Activated CD4-positive, alpha-beta T cell treated with anti-CD3 and anti-CD28 coated beads for 36 hours (primary cell): ENCODE measurements at regions not wholly inside any gene's neighbourhood (a gene's known extent, or its start where the extent isn't known, plus 50 kb on each side); places are given as distances from the start of the nearest gene placed in this dataset.

Experiments
- ATAC-seq: fragments of 200-7000 bp; cut with Tn5 transposase; one replicate; pipeline ENCODE4 v1.10.0; 2021; ENCODE audit warnings: mild to moderate bottlenecking, moderate library complexity
- CTCF ChIA-PET: fragments of 350-600 bp; sonication (Branson Sonifier 250); formaldehyde crosslinking; loops from one replicate; lab custom pipeline; 2021; ENCODE audit warnings: antibody characterized with exemption; lab: Charles Lee
- POLR2A ChIA-PET: fragments of 350-600 bp; sonication (Branson Sonifier 250); formaldehyde crosslinking; loops from one replicate; lab custom pipeline; 2021; ENCODE audit warnings: antibody characterized with exemption, inconsistent platforms; lab: Charles Lee
- DNase-seq: peaks from one replicate; pipeline ENCODE4 v3.0.0-alpha.2; 2020
- H3K27ac Mint-ChIP-seq: one replicate; pipeline ENCODE4 v1.8.0; 2021; ENCODE audit warnings: mixed read lengths
- H3K27me3 Mint-ChIP-seq: one replicate; pipeline ENCODE4 v1.8.0; 2021; ENCODE audit warnings: mixed read lengths
- H3K36me3 Mint-ChIP-seq: one replicate; pipeline ENCODE4 v1.8.0; 2021; ENCODE audit warnings: low read depth, mixed read lengths
- H3K4me1 Mint-ChIP-seq: one replicate; pipeline ENCODE4 v1.8.0; 2021; ENCODE audit warnings: mixed read lengths
- H3K4me3 Mint-ChIP-seq: one replicate; pipeline ENCODE4 v1.8.0; 2021; ENCODE audit warnings: mild to moderate bottlenecking, moderate library complexity, mixed read lengths
- H3K9me3 Mint-ChIP-seq: one replicate; pipeline ENCODE4 v1.8.0; 2021; ENCODE audit warnings: low read depth, mixed read lengths
- intact Hi-C, 2 experiments: fragments of 100-400 bp; cut with DNase I in 1 of 2; cut with micrococcal nuclease in 1 of 2; formaldehyde crosslinking; loops; one replicate each; pipeline versions ENCODE4 v1.14.2 to v1.15.1; 2022 to 2024; cut with DNase I, micrococcal nuclease

GRCh38 chr10:130958003-130958402, 353.5 kb downstream of the TCERG1L start:
- Mint-ChIP-seq H3K27me3 (no peaks in the 10 kb centered on the region), H3K4me1 (no peaks in the 10 kb centered on the region), H3K4me3 (no peak overlapping the region), H3K36me3 (no peaks in the 10 kb centered on the region), H3K9me3 (no peaks in the 10 kb centered on the region), H3K27ac (no peak overlapping the region)
- POLR2A ChIA-PET, result no interaction called here
- intact Hi-C loops, result no loop called here
- ATAC-seq (no peak), DNase-seq (no peak)
- CTCF ChIA-PET, result interaction anchor here (0.7 kb wide), 1 partner anchor 125 kb away, joined by 3 read pairs; no protein-coding TSS in a partner anchor

- no peaks in the 10 kb centered on the region for H3K36me3 Mint-ChIP-seq
Measured at GRCh38 chr10:130958981-130959751, 352.4 kb downstream of the TCERG1L start.

GRCh38 chr10:130959752-130960195, 351.7 kb downstream of the TCERG1L start:
- intact Hi-C loops, result no loop called here
- no peaks in the 10 kb centered on the region for H3K4me1 Mint-ChIP-seq
- DNase-seq, result no peak
- H3K36me3 Mint-ChIP-seq, result no peaks in the 10 kb centered on the region
- no peak for ATAC-seq
- H3K27ac Mint-ChIP-seq, result no peak overlapping the region
- H3K9me3 Mint-ChIP-seq, result no peaks in the 10 kb centered on the region
- ChIA-PET CTCF (no interaction called here), POLR2A (no interaction called here)
- H3K27me3 Mint-ChIP-seq, result no peaks in the 10 kb centered on the region
- no peak overlapping the region for H3K4me3 Mint-ChIP-seq

More at GRCh38 chr10:130958981-130959751, 352.4 kb downstream of the TCERG1L start:
- CTCF ChIA-PET, result no interaction called here
- Mint-ChIP-seq H3K27ac (no peak overlapping the region), H3K27me3 (no peaks in the 10 kb centered on the region), H3K4me3 (no peak overlapping the region), H3K9me3 (no peaks in the 10 kb centered on the region), H3K4me1 (no peaks in the 10 kb centered on the region)
- no peak for ATAC-seq
- POLR2A ChIA-PET, result no interaction called here
- intact Hi-C loops, result no loop called here
- no peak for DNase-seq

GRCh38 chr10:130960531-130960930, 351.0 kb downstream of the TCERG1L start:
- ATAC-seq (no peak), DNase-seq (no peak)
- no peak overlapping the region for H3K27ac Mint-ChIP-seq
- ChIA-PET CTCF (no interaction called here), POLR2A (no interaction called here)
- no peaks in the 10 kb centered on the region for H3K4me1 Mint-ChIP-seq
- no peaks in the 10 kb centered on the region for H3K27me3 Mint-ChIP-seq
- no peak overlapping the region for H3K4me3 Mint-ChIP-seq
- H3K36me3 Mint-ChIP-seq, result no peaks in the 10 kb centered on the region
- intact Hi-C loops, result no loop called here
- no peaks in the 10 kb centered on the region for H3K9me3 Mint-ChIP-seq

- ChIA-PET POLR2A (no interaction called here), CTCF (no interaction called here)
- no peak for ATAC-seq
- no peaks in the 10 kb centered on the region for H3K36me3 Mint-ChIP-seq
- DNase-seq, result no peak
- H3K4me3 Mint-ChIP-seq, result no peak overlapping the region
- H3K27ac Mint-ChIP-seq, result no peak overlapping the region
- no peaks in the 10 kb centered on the region for H3K4me1 Mint-ChIP-seq
- H3K9me3 Mint-ChIP-seq, result no peaks in the 10 kb centered on the region
- intact Hi-C loops, result no loop called here
- H3K27me3 Mint-ChIP-seq, result no peaks in the 10 kb centered on the region
Measured at GRCh38 chr10:130961506-130962239, 349.8 kb downstream of the TCERG1L start.

- Mint-ChIP-seq H3K27me3 (no peaks in the 10 kb centered on the region), H3K4me3 (no peak overlapping the region), H3K9me3 (no peaks in the 10 kb centered on the region), H3K4me1 (no peaks in the 10 kb centered on the region), H3K36me3 (no peaks in the 10 kb centered on the region), H3K27ac (no peak overlapping the region)
- POLR2A ChIA-PET, result no interaction called here
- intact Hi-C loops, result no loop called here
- ATAC-seq (no peak), DNase-seq (no peak)
- CTCF ChIA-PET, result interaction anchor here (0.6 kb wide), 1 partner anchor 1760 kb away, joined by 3 read pairs; no protein-coding TSS in a partner anchor
Measured at GRCh38 chr10:130962240-130963051, 349.1 kb downstream of the TCERG1L start.

- CTCF ChIA-PET, result interaction anchor here (0.6 kb wide), 1 partner anchor 1760 kb away, joined by 3 read pairs; no protein-coding TSS in a partner anchor
Measured at GRCh38 chr10:130963052-130963393, 348.5 kb downstream of the TCERG1L start.

GRCh38 chr10:130963786-130964522, 347.6 kb downstream of the TCERG1L start:
- POLR2A ChIA-PET, result no interaction called here
- CTCF ChIA-PET, result no interaction called here
- Mint-ChIP-seq H3K4me3 (no peak overlapping the region), H3K36me3 (no peaks in the 10 kb centered on the region), H3K4me1 (no peaks in the 10 kb centered on the region), H3K27ac (no peak overlapping the region), H3K27me3 (no peaks in the 10 kb centered on the region), H3K9me3 (no peaks in the 10 kb centered on the region)
- ATAC-seq (no peak), DNase-seq (no peak)
- intact Hi-C loops, result no loop called here

More at GRCh38 chr10:130963052-130963393, 348.5 kb downstream of the TCERG1L start:
- no peaks in the 10 kb centered on the region for H3K9me3 Mint-ChIP-seq
- no peaks in the 10 kb centered on the region for H3K27me3 Mint-ChIP-seq
- no peaks in the 10 kb centered on the region for H3K36me3 Mint-ChIP-seq
- H3K4me3 Mint-ChIP-seq, result no peak overlapping the region
- ATAC-seq, result no peak
- H3K27ac Mint-ChIP-seq, result no peak overlapping the region
- no peaks in the 10 kb centered on the region for H3K4me1 Mint-ChIP-seq
- no peak for DNase-seq
- intact Hi-C loops, result no loop called here
- POLR2A ChIA-PET, result no interaction called here

GRCh38 chr10:130964771-130965170, 346.8 kb downstream of the TCERG1L start:
- ATAC-seq, result no peak
- Mint-ChIP-seq H3K27me3 (no peaks in the 10 kb centered on the region), H3K9me3 (no peaks in the 10 kb centered on the region), H3K4me3 (no peak overlapping the region), H3K27ac (no peak overlapping the region), H3K36me3 (no peaks in the 10 kb centered on the region), H3K4me1 (no peaks in the 10 kb centered on the region)
- ChIA-PET POLR2A (no interaction called here), CTCF (no interaction called here)
- no peak for DNase-seq
- intact Hi-C loops, result no loop called here

GRCh38 chr10:130967161-130967560, 344.4 kb downstream of the TCERG1L start:
- Mint-ChIP-seq H3K4me3 (no peak overlapping the region), H3K4me1 (no peaks in the 10 kb centered on the region), H3K27ac (no peak overlapping the region), H3K9me3 (no peaks in the 10 kb centered on the region), H3K36me3 (no peaks in the 10 kb centered on the region), H3K27me3 (no peaks in the 10 kb centered on the region)
- intact Hi-C loops, result no loop called here
- ChIA-PET CTCF (no interaction called here), POLR2A (no interaction called here)
- DNase-seq, result no peak
- no peak for ATAC-seq

GRCh38 chr10:130967784-130968183, 343.7 kb downstream of the TCERG1L start:
- no peaks in the 10 kb centered on the region for H3K9me3 Mint-ChIP-seq
- intact Hi-C loops, result no loop called here
- no peaks in the 10 kb centered on the region for H3K36me3 Mint-ChIP-seq
- H3K27me3 Mint-ChIP-seq, result no peaks in the 10 kb centered on the region
- no peak for ATAC-seq
- DNase-seq, result no peak
- H3K4me1 Mint-ChIP-seq, result no peaks in the 10 kb centered on the region
- no peak overlapping the region for H3K27ac Mint-ChIP-seq
- POLR2A ChIA-PET, result no interaction called here
- CTCF ChIA-PET, result no interaction called here
- no peak overlapping the region for H3K4me3 Mint-ChIP-seq
